HG03442 (cell line): ENCODE measurements at regions not wholly inside any gene's neighbourhood (a gene's known extent, or its start where the extent isn't known, plus 50 kb on each side); places are given as distances from the start of the nearest gene placed in this dataset.
"Not testable (repeated sequence)": the region's sequence is repeated elsewhere in the genome, so short reads cannot be mapped to it uniquely, and the experiment has no call there.

Experiments
- ATAC-seq: cut with Tn5 transposase; IDR thresholded peaks from one replicate; pipeline ENCODE4 v1.9.1; 2021; ENCODE audit warnings: mild to moderate bottlenecking, moderate library complexity; ENCODE audit not compliant: unreplicated experiment

DNA sequence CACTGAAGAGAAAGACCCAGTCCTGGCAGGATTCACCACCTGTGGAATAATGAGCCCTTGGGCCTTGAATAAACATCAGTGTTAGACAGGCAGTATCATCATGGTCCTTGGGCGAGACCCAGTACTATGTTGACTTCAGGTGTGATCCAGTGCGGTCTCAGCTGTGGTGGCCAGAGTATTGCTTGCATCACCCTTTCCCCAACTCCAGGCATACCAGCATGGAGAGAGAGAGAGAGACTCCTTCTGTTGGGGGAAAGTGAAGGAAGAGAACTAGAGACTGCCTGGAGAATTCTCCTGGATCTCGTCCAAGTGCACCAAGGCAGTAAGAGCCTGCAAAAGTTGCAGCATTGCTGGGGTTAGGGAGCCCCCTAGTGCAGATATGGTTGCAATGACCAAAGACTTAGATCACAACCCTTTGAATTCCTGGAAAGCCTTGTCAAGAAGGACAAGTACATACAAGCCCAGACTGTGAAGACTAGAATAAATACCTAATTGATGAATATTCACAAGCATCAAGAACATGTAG lies 61.1 kb upstream of the VAMP7 start:
- peak; percentile 65 for ATAC-seq

DNA sequence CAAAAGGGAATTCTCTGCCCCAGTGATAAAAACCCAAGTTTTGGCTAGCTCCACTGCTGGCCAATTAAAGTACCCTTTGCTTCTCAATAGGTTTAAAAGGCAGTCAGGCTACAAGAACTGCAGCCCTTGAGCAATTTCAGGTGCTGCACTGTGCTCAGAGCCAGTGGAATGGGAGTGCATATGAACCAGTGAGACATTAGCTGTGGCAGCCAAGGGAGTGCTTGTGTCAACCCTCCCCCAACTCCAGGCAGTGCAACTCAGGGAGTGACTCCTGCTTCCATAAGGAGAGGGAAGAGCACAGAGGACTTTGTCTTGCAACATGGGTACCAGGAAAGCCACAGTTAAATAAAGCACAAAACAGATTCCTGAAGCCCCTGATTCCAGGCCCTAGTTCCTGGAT lies 61.6 kb upstream of the VAMP7 start:
- no peak for ATAC-seq

GRCh38 chrX:155814391-155814790 lies 66.8 kb upstream of the VAMP7 start:
- not testable (repeated sequence) for ATAC-seq

GRCh38 chrX:155779831-155780230 lies 101.3 kb upstream of the VAMP7 start:
- ATAC-seq = no peak

DNA sequence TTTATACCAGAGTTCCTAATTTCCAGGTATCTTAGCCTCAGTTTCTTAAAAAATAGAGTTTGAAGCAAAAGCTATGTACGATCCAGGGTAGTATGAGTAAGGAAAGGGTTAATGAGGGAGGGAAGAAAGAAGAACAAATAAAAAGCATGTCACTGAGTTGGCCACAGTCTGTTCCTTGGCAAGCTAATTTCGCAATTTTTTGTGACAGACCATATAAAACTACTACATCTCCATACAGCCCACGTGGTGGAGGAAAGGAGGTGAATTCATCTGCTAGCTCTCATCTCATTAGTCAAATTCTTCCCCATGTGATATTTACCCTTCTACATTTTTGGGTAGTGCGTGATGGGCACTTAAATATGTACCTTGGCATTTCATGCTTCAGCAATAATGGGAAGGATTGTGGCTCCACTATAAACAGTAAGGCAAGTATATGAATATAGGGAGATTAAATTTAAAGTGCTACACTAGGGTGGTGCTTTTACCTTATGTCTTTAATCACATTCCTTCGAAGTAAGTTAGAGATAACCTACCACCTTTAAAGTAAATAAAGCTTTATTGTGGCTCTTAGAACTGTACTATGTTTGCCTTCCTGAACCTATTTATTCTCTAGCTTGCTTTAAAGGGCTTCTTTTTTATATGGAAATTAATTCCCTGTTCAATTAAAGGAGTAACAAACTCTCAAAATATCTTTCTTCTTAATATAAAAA lies 102.1 kb upstream of the VAMP7 start:
- ATAC-seq = no peak

DNA sequence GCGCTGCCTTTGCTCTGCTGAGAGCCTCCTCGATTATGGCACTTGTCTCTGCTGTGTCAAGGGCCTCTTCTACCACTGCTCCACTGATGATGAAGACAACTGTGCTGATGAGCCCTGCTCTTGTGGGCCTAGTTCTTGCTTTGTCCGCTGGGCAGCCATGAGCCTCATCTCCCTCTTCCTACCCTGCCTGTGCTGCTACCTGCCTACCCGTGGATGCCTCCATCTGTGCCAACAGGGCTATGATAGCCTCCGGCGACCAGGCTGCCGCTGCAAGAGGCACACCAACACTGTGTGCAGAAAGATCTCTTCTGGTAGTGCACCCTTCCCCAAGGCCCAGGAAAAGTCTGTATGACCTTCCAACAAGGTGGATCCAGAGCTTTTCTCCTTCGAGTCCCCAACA lies 106.8 kb upstream of the VAMP7 start:
- ATAC-seq = no peak

- ATAC-seq = no peak
Measured at GRCh38 chrX:155767876-155768769, 113.0 kb upstream of the VAMP7 start.

GRCh38 chrX:155767051-155767875 lies 113.9 kb upstream of the VAMP7 start:
- ATAC-seq = no peak

DNA sequence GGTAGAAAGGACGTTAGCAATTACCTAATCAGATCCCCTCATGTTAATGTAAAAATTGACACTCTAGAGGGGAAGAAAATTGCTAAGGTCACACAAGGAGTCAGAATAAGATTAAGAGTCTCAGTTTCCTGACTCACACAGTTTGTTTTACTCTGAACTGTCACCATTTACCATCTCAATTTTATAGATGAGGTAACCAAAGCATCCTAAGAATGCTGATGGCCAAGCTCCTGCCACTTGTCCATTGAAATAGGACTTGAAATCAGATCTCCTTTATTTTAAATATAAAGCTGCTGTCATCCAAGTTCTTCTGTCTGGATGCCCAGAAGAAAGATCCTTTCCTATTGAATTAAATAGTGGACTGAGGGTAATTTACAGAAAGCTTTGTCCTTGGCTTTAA lies 114.8 kb upstream of the VAMP7 start:
- ATAC-seq = no peak

- no peak for ATAC-seq
Measured at GRCh38 chrX:155761185-155761584, 120.0 kb upstream of the VAMP7 start.

- no peak for ATAC-seq
Measured at GRCh38 chrX:155757046-155757759, 123.9 kb upstream of the VAMP7 start.

- no peak for ATAC-seq
Measured at GRCh38 chrX:155755706-155756337, 125.3 kb upstream of the VAMP7 start.

DNA sequence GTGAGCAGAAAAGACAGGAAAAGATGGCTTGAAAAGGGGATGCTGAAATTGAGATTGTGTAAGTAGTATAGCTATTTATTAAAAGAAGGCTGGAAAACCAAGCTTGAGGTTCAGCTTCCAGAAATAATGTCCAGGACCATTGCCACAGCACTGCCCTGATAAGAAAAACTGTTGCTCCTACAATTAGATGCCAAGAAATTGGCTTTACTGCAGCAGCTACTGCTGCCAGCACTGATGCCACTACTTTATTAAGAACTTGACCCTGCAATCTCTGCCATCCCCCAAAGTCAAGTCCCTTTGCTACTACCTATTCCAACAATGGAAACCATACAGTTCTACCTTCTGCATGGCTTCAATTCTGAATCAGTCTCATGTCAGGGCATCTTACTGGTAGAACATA lies 130.0 kb upstream of the VAMP7 start:
- no peak for ATAC-seq

DNA sequence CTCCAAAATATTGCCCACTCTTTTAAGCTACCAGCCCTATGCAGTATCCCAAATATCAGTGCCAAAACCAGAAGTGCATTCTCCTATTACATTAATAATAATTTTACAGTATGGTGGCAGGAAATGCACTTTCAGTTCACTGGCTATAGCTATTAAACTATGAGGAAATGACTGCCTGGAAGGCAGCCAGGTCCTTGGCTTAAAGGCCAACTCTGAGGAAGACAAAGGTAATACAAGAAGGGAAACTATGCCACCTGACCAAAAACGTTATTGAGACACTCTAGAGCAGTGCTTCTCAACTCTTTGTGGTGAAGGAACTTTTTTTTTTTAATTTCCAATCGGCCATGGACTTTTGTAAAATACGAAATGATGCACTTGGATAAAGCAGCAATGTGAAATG lies 133.6 kb upstream of the VAMP7 start:
- ATAC-seq = no peak

- no peak for ATAC-seq
Measured at GRCh38 chrX:155745792-155746191, 133.0 kb upstream of the TMLHE start.

- ATAC-seq = no peak
Measured at GRCh38 chrX:155744534-155744933, 131.8 kb upstream of the TMLHE start.

DNA sequence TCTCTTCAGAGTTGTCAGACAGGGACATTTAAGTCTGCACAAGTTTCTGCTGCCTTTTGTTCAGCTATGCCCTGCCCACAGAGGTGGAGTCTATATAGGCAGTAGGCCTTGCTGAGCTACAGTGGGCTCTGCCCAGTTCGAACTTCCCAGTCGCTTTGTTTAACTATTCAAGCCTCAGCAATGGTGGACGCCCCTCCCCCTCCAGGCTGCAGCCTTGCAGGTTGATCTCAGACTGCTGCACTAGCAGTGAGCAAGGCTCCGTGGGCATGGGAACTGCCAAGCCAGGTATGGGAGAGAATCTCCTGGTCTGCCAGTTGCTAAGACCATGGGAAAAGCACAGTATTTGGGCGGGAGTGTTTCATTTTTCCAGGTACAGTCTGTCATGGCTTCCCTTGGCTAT lies 115.6 kb upstream of the TMLHE start:
- not testable (repeated sequence) for ATAC-seq

DNA sequence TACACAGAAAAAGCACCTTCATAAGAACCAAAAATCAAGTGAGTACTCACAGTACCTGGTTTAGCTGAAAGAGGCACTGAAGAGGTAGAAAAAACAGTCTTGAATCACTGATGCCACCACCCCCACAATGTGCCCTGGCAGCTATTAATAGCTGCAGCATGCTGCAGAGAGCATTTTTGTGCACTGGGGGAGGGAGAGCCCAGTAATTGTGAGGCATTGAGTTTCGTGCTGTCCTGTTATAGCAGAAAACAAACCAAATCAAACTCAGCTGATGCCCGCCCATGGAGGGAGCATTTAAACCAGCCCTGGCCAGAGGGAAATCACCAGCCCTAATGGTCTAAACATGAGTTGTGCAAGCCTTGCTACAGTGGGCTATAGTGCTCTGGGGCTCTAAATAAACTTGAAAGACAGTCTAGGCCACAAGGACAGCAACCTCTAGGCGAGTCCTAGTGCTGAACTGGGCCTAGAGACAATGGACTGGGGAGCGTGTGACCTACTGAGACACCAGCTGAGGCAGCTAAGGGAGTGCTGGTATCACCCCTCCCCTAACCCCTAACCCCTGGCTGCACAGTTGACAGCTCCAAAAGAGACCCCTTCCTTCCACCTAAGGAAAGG lies 106.3 kb upstream of the TMLHE start:
- ATAC-seq = no peak

GRCh38 chrX:155715141-155715540 lies 102.4 kb upstream of the TMLHE start:
- ATAC-seq = no peak

DNA sequence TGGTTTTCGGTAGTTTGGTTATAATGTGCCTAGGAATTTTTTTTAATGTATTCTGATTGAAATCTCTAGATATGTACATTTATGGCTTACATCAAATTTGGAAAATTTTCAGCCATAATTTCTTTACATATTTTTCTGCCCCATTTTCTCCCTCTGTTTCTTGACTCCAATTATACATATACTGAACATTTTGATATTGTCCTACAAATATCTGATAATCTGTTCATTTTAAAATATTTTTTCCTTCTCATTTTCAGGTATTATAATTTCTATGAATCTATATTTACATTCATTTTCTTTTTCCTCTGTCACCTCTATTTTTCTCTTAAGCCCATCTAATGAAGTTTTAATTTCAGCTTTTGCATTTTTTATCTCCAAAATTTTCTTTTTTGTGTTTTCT lies 82.7 kb upstream of the TMLHE start:
- no peak for ATAC-seq
